ENCODE measurements at regions not wholly inside any gene's neighbourhood (a gene's known extent, or its start where the extent isn't known, plus 50 kb on each side); places are given as distances from the start of the nearest gene placed in this dataset.

DNA sequence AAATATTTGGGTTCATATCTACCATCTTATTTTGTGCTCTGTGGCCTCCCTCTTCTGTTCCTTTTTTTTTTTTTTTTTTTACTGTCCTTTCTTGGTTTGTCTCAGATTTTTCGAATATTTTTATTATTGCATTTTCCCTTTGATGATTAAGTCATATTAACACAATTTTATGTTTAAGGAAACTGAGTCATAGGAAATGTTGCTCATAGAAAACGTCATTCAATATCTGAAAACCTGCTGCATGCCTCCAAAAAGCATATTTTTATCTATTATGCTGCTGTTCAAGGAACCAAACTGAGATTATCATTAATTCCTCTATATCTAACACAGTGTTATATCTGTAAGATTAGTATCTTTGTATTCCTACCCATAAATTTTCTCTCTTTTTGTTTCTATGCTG lies 614.3 kb upstream of the SLC8A1 start:
- TF ChIP-seq HOXA7 (CRISPR knock-in tag; IDR thresholded peaks at IDR 0.05): no peak
- no peak for TF ChIP-seq MAFK (IDR thresholded peaks at IDR 0.05; ENCODE audit: partially characterized antibody)
- no peak for TF ChIP-seq ESRRA (IDR thresholded peaks at IDR 0.05; ENCODE audit: borderline replicate concordance, low read length)
- TF ChIP-seq, protein P1, sequence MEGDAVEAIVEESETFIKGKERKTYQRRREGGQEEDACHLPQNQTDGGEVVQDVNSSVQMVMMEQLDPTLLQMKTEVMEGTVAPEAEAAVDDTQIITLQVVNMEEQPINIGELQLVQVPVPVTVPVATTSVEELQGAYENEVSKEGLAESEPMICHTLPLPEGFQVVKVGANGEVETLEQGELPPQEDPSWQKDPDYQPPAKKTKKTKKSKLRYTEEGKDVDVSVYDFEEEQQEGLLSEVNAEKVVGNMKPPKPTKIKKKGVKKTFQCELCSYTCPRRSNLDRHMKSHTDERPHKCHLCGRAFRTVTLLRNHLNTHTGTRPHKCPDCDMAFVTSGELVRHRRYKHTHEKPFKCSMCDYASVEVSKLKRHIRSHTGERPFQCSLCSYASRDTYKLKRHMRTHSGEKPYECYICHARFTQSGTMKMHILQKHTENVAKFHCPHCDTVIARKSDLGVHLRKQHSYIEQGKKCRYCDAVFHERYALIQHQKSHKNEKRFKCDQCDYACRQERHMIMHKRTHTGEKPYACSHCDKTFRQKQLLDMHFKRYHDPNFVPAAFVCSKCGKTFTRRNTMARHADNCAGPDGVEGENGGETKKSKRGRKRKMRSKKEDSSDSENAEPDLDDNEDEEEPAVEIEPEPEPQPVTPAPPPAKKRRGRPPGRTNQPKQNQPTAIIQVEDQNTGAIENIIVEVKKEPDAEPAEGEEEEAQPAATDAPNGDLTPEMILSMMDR (IDR thresholded peaks at IDR 0.05): no peak
- TF ChIP-seq, protein P2, sequence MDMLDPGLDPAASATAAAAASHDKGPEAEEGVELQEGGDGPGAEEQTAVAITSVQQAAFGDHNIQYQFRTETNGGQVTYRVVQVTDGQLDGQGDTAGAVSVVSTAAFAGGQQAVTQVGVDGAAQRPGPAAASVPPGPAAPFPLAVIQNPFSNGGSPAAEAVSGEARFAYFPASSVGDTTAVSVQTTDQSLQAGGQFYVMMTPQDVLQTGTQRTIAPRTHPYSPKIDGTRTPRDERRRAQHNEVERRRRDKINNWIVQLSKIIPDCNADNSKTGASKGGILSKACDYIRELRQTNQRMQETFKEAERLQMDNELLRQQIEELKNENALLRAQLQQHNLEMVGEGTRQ (IDR thresholded peaks at IDR 0.05): no peak
- no peak for TF ChIP-seq JUN (IDR thresholded peaks at IDR 0.05)
- TF ChIP-seq, protein P3, sequence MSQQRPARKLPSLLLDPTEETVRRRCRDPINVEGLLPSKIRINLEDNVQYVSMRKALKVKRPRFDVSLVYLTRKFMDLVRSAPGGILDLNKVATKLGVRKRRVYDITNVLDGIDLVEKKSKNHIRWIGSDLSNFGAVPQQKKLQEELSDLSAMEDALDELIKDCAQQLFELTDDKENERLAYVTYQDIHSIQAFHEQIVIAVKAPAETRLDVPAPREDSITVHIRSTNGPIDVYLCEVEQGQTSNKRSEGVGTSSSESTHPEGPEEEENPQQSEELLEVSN (IDR thresholded peaks at IDR 0.05; ENCODE audit: borderline replicate concordance, low read depth): no peak

Data from A549 (cell line).